K562 (cell line): ENCODE measurements at regions not wholly inside any gene's neighbourhood (a gene's known extent, or its start where the extent isn't known, plus 50 kb on each side); places are given as distances from the start of the nearest gene placed in this dataset.
"Not testable (repeated sequence)": the region's sequence is repeated elsewhere in the genome, so short reads cannot be mapped to it uniquely, and the experiment has no call there.

Experiments used
- ATAC-seq: fragments of 200-7000 bp; cut with Tn5 transposase; 3 replicates; pipeline ENCODE4 v1.9.1; 2020; ENCODE audit warnings: moderate library complexity
- BruUV-seq: library from RNA; stranded (reverse); fragments of 400-500 nt; replicated peaks from 2 replicates; lab custom pipeline; 2021; lab: Mats Ljungman, UMichigan
- CTCF ChIA-PET: fragments of 300-600 bp; formaldehyde crosslinking; extraction: SDS; loops from one replicate; lab custom pipeline; 2021; ENCODE audit warnings: low intra/inter-chr PET ratio; lab: Yijun Ruan, JAX
- POLR2A ChIA-PET: fragments of 300-600, 350-650 bp; sonication (Branson Sonifier 250); formaldehyde crosslinking; extraction: SDS; loops from one replicate; lab custom pipeline; 2021; ENCODE audit warnings: antibody characterized with exemption, inconsistent platforms; lab: Yijun Ruan, JAX
- DNase-seq, 4 experiments: peaks; one replicate each; pipeline versions ENCODE4 v3.0.0 to v3.0.0-alpha.2; 2011 to 2018; ENCODE audit warnings: low spot score in 3 of 4, mixed read lengths in 3 of 4; ENCODE audit errors: extremely low read depth in 1 of 4
- FAIRE-seq: peaks from 2 replicates; lab custom pipeline; 2011; peaks lifted over from hg19 to GRCh38; lab: Jason Lieb, UNC
- H2AFZ ChIP-seq: 2 replicates; pipeline ENCODE4 v1.6.0; 2011; ENCODE audit warnings: low read depth, low read length, control low read depth, inconsistent platforms
- H3K27ac ChIP-seq: fragments of 200-600 bp; 3 replicates; pipeline ENCODE4 v1.8.0; 2011; ENCODE audit warnings: low read depth, mild to moderate bottlenecking, control low read depth, inconsistent platforms, low read length, moderate library complexity, mixed read lengths; ENCODE audit errors: extremely low read depth
- H3K27me3 ChIP-seq, 2 experiments: fragments of 300-600 bp in 1 of 2; 2 replicates in 1 of 2; 3 replicates in 1 of 2; pipeline versions ENCODE4 v1.6.0 to v1.8.0; 2011; ENCODE audit warnings: inconsistent platforms in 2 of 2, low read length in 2 of 2, mild to moderate bottlenecking in 1 of 2, mixed read lengths in 1 of 2, moderate library complexity in 1 of 2; ENCODE audit not compliant: control insufficient read depth in 2 of 2, insufficient read depth in 2 of 2
- H3K36me3 ChIP-seq: fragments of 300-600 bp; 3 replicates; pipeline ENCODE4 v1.8.0; 2011; ENCODE audit warnings: mild to moderate bottlenecking, low read length, inconsistent platforms; ENCODE audit not compliant: control insufficient read depth, insufficient read depth
- H3K4me1 ChIP-seq, 2 experiments: fragments of 200-600 bp in 1 of 2; replicated peaks in 1 of 2; 2 replicates in 1 of 2; 3 replicates in 1 of 2; pipeline versions ENCODE4 v1.5.1 to v1.8.0; 2011; ENCODE audit warnings: inconsistent platforms in 2 of 2, low read length in 2 of 2, mild to moderate bottlenecking in 1 of 2, mixed read lengths in 1 of 2, moderate library complexity in 1 of 2; ENCODE audit not compliant: control insufficient read depth in 2 of 2, insufficient read depth in 2 of 2
- H3K4me2 ChIP-seq: 2 replicates; pipeline ENCODE4 v1.6.1; 2011; ENCODE audit warnings: low read length, control low read depth, inconsistent platforms, mixed read lengths; ENCODE audit not compliant: insufficient read depth
- H3K4me3 ChIP-seq: fragments of 200-600 bp; sonication (generic), shearing (Covaris generic); 2 replicates; pipeline ENCODE4 v1.5.1; 2016; ENCODE audit warnings: control low read depth, inconsistent platforms
- H3K79me2 ChIP-seq: fragments of 200-600 bp; 3 replicates; pipeline ENCODE4 v1.8.0; 2011; ENCODE audit warnings: low read length, inconsistent platforms; ENCODE audit not compliant: control insufficient read depth, insufficient read depth
- H3K9ac ChIP-seq, 2 experiments: 2 replicates each; pipeline versions ENCODE4 v1.6.0 to v1.6.1; 2011; ENCODE audit warnings: low read depth in 2 of 2, low read length in 2 of 2, control low read depth in 1 of 2, inconsistent platforms in 1 of 2, mild to moderate bottlenecking in 1 of 2, mixed read lengths in 1 of 2; ENCODE audit not compliant: insufficient read depth in 1 of 2
- H3K9me1 ChIP-seq: one replicate; pipeline ENCODE4 v1.6.0; 2011; ENCODE audit warnings: inconsistent platforms, mild to moderate bottlenecking, low read length, moderate library complexity; ENCODE audit not compliant: control insufficient read depth, insufficient read depth
- H3K9me3 ChIP-seq: replicated peaks from 2 replicates; pipeline ENCODE4 v1.5.1; 2011; ENCODE audit warnings: low read depth, low read length, inconsistent platforms; ENCODE audit not compliant: control insufficient read depth, insufficient read depth
- H4K20me1 ChIP-seq: replicated peaks from 2 replicates; pipeline ENCODE4 v1.6.1; 2011; ENCODE audit warnings: low read length, inconsistent platforms, mixed read lengths; ENCODE audit not compliant: control insufficient read depth, insufficient read depth
- WGBS: fragments of 100-300 bp; shearing (Covaris generic); methylation state at CpG from one replicate; pipeline ENCODE4 v1.1.6; 2016; ENCODE audit warnings: low coverage, mixed read lengths; ENCODE audit not compliant: insufficient coverage; ENCODE audit errors: missing lambda C conversion rate; 5-methylcytosine and 5-hydroxymethylcytosine counted together
- in situ Hi-C: fragments of 300-500 bp; cut with MboI; formaldehyde crosslinking; loops from 4 replicates; pipeline ENCODE4 v1.15.0; 2018; ENCODE audit warnings: inconsistent platforms, mixed read lengths
- intact Hi-C: fragments of 100-400 bp; cut with micrococcal nuclease; formaldehyde crosslinking; loops from 2 replicates; pipeline ENCODE4 v1.14.2; 2022

DNA sequence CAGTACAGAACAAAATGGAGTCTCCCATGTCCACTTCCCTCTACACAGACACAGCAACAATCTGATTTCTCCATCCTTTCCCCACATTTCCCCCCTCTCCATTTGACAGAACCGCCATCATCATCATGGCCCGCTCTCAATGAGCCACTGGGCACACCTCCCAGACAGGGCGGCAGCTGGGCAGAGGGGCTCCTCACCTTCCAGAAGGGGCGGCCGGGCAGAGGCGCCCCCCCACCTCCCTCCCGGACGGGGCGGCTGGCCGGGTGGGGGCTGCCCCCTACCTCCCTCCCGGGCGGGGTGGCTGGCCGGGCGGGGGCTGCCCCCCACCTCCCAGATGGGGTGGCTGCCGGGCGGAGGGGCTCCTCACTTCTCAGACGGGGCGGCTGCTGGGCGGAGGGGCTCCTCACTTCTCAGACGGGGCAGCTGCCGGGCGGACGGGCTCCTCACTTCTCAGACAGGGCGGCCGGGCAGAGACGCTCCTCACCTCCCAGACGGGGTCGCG lies 337.9 kb downstream of the GOLGA6L6 start:
- H3K9me3 ChIP-seq, POLR2A ChIA-PET, H3K9ac ChIP-seq, H2AFZ ChIP-seq, DNase-seq, H3K4me1 ChIP-seq, H3K79me2 ChIP-seq, ATAC-seq, intact Hi-C loops, H3K36me3 ChIP-seq, CTCF ChIA-PET, H3K4me3 ChIP-seq, FAIRE-seq, BruUV-seq, H4K20me1 ChIP-seq, H3K27ac ChIP-seq, in situ Hi-C loops, H3K4me2 ChIP-seq, H3K9me1 ChIP-seq, H3K27me3 ChIP-seq: not testable (repeated sequence)
- WGBS: 1% methylated on average over 7 of the region's 29 CpGs

DNA sequence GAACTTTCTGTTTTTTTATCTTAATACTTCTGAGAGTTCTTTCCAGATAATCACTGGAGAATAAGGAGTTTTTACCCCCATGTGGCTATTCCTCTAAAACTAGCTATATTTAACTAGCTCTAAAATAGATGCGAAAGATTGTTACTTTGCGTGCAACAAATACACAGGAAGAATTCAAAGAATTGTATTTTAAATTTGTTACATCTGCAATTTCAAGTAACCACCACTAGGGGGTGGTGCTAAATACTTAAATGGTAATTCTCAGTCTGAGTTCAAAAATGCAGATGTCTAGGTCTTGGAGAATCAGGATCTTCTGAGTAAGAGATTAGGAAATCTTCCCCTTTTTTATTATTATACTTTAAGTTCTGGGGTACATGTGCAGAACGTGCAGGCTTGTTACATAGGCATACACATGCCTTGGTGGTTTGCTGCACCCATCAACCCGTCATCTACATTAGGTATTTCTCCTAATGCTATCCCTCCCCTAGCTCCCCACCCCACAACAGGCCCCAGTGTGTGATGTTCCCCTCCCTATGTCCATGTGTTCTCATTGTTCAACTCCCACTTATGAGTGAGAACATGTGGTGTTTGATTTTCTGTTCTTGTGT lies 346.9 kb downstream of the GOLGA6L6 start:
- H3K4me3 ChIP-seq, H3K9ac ChIP-seq, FAIRE-seq, H2AFZ ChIP-seq, H3K4me2 ChIP-seq, BruUV-seq, ATAC-seq, H3K4me1 ChIP-seq, H3K27me3 ChIP-seq, H3K9me3 ChIP-seq, H3K79me2 ChIP-seq, H3K36me3 ChIP-seq, DNase-seq, POLR2A ChIA-PET, H4K20me1 ChIP-seq, H3K27ac ChIP-seq, CTCF ChIA-PET, intact Hi-C loops, H3K9me1 ChIP-seq: not testable (repeated sequence)
- 1% methylated on average over 3 of the region's 4 CpGs for WGBS
- in situ Hi-C loops: loop anchor here (25.0 kb wide), 1 partner anchor 993 kb away; no protein-coding TSS in a partner anchor
